Body of pancreas (tissue), 4 donors: ENCODE measurements at regions not wholly inside any gene's neighbourhood (a gene's known extent, or its start where the extent isn't known, plus 50 kb on each side); places are given as distances from the start of the nearest gene placed in this dataset.

Experiments used
- ATAC-seq: fragments of 150-250 bp; one replicate; pipeline ENCODE4 v1.9.1; 2016
- DNase-seq, 4 donors: peaks; one replicate each; pipeline ENCODE4 v3.0.0-alpha.2; 2019
- H3K27ac ChIP-seq, 4 donors: fragments of 200-600 bp; sonication (generic); 1 replicate in 3 of 4; 2 replicates in 1 of 4; pipeline versions ENCODE4 v1.5.1 to v1.6.1; 2016 to 2019; ENCODE audit warnings: mild to moderate bottlenecking in 1 of 4, mixed read lengths in 1 of 4, moderate library complexity in 1 of 4
- H3K27me3 ChIP-seq, 2 donors: fragments of 200-600 bp; sonication (generic); one replicate each; pipeline ENCODE4 v1.6.0; 2016; ENCODE audit warnings: mild to moderate bottlenecking in 1 of 2
- H3K36me3 ChIP-seq, 2 donors: fragments of 200-600 bp; sonication (generic); replicated peaks in 1 of 2; 2 replicates each; pipeline ENCODE4 v1.5.1; 2016; ENCODE audit warnings: low read depth in 2 of 2; ENCODE audit not compliant: insufficient read depth in 1 of 2
- H3K4me1 ChIP-seq: fragments of 200-600 bp; sonication (generic); one replicate; pipeline ENCODE4 v1.6.0; 2016
- H3K4me3 ChIP-seq, 2 donors: fragments of 200-600 bp; sonication (generic); 1 replicate in 1 of 2; 2 replicates in 1 of 2; pipeline ENCODE4 v1.5.1; 2016 to 2019
- H3K9me3 ChIP-seq, 3 donors: fragments of 200-600 bp; sonication (generic); 1 replicate in 2 of 3; 2 replicates in 1 of 3; pipeline ENCODE4 v1.5.1; 2016
- CTCF ChIP-seq, 7 experiments: fragments of 450-650 bp in 4 of 7; fragments of 200-600 bp in 3 of 7; sonication (generic) in 3 of 7; IDR thresholded peaks; one replicate each; pipeline ENCODE4 v1.5.1; 2016 to 2019; ENCODE audit warnings: antibody characterized with exemption in 7 of 7
- POLR2A ChIP-seq, 3 donors: fragments of 450-650 bp; IDR thresholded peaks; one replicate each; pipeline ENCODE4 v1.6.1; 2016; ENCODE audit warnings: antibody characterized with exemption in 3 of 3, mild to moderate bottlenecking in 2 of 3
- WGBS, 2 donors: methylation state at CpG; one replicate each; pipeline ENCODE4 v1.1.5; 2017; 5-methylcytosine and 5-hydroxymethylcytosine counted together
- intact Hi-C: fragments of 100-400 bp; cut with DNase I; formaldehyde crosslinking; loops from one replicate; pipeline ENCODE4 v1.15.1; 2023

GRCh38 chr6:140559458-140559857 is 1185.0 kb upstream of the CITED2 start:
- Histone ChIP-seq H3K4me3 (no peak overlapping the region), H3K27me3 (no peaks in the 10 kb centered on the region), H3K4me1 (no peaks in the 10 kb centered on the region), H3K27ac (no peak overlapping the region), H3K9me3 (no peaks in the 10 kb centered on the region), H3K36me3 (no peaks in the 10 kb centered on the region)
- ATAC-seq (no peak), DNase-seq (no peak)
- TF ChIP-seq POLR2A (IDR thresholded peaks at IDR 0.05) (no peak), CTCF (IDR thresholded peaks at IDR 0.05) (no peak)
- intact Hi-C loops, result no loop called here

GRCh38 chr6:140554421-140554820 is 1180.0 kb upstream of the CITED2 start:
- ATAC-seq (no peak), DNase-seq (no peak)
- H3K4me3 ChIP-seq, result no peak overlapping the region
- H3K27ac ChIP-seq, result no peak overlapping the region
- H3K36me3 ChIP-seq, result no peaks in the 10 kb centered on the region
- whole genome bisulfite sequencing, 2 donors, result 79 to 92% methylated on average over 2 of the region's 2 CpGs
- intact Hi-C loops, result no loop called here
- H3K9me3 ChIP-seq, result no peaks in the 10 kb centered on the region
- H3K4me1 ChIP-seq, result no peaks in the 10 kb centered on the region
- TF ChIP-seq CTCF (IDR thresholded peaks at IDR 0.05) (no peak), POLR2A (IDR thresholded peaks at IDR 0.05) (no peak)
- no peaks in the 10 kb centered on the region for H3K27me3 ChIP-seq

- no peak overlapping the region for H3K4me3 ChIP-seq
- H3K27me3 ChIP-seq, result no peaks in the 10 kb centered on the region
- TF ChIP-seq POLR2A (IDR thresholded peaks at IDR 0.05), result no peak
- no peak for TF ChIP-seq CTCF (IDR thresholded peaks at IDR 0.05)
- intact Hi-C loops, result no loop called here
- 53 to 61% methylated on average over 1 of the region's 1 CpG for WGBS, 2 donors
- DNase-seq (no peak), ATAC-seq (no peak)
- H3K27ac ChIP-seq, result no peak overlapping the region
- no peaks in the 10 kb centered on the region for H3K4me1 ChIP-seq
- H3K9me3 ChIP-seq, result no peaks in the 10 kb centered on the region
- no peaks in the 10 kb centered on the region for H3K36me3 ChIP-seq
Measured at GRCh38 chr6:140548366-140548765, 1173.9 kb upstream of the CITED2 start.

- no peak overlapping the region for H3K27ac ChIP-seq
- no peaks in the 10 kb centered on the region for H3K27me3 ChIP-seq
- no peaks in the 10 kb centered on the region for H3K36me3 ChIP-seq
- no peaks in the 10 kb centered on the region for H3K4me1 ChIP-seq
- intact Hi-C loops, result no loop called here
- H3K4me3 ChIP-seq, result no peak overlapping the region
- WGBS, 2 donors, result 59 to 78% methylated on average over 3 of the region's 3 CpGs
- ATAC-seq (no peak), DNase-seq (no peak)
- TF ChIP-seq POLR2A (IDR thresholded peaks at IDR 0.05) (no peak), CTCF (IDR thresholded peaks at IDR 0.05) (no peak)
- no peaks in the 10 kb centered on the region for H3K9me3 ChIP-seq
Measured at GRCh38 chr6:140546640-140547039, 1172.2 kb upstream of the CITED2 start.

GRCh38 chr6:140544431-140544830 is 1170.0 kb upstream of the CITED2 start:
- DNase-seq (no peak), ATAC-seq (no peak)
- Histone ChIP-seq H3K4me3 (no peak overlapping the region), H3K36me3 (no peaks in the 10 kb centered on the region), H3K9me3 (no peaks in the 10 kb centered on the region), H3K27me3 (no peaks in the 10 kb centered on the region), H3K27ac (no peak overlapping the region), H3K4me1 (no peaks in the 10 kb centered on the region)
- intact Hi-C loops, result no loop called here
- WGBS, 2 donors, result 73 to 82% methylated on average over 3 of the region's 3 CpGs
- TF ChIP-seq CTCF (IDR thresholded peaks at IDR 0.05) (no peak), POLR2A (IDR thresholded peaks at IDR 0.05) (no peak)
